HG02763 (cell line): ENCODE measurements at regions not wholly inside any gene's neighbourhood (a gene's known extent, or its start where the extent isn't known, plus 50 kb on each side); places are given as distances from the start of the nearest gene placed in this dataset.

ENCODE experiments used
- ATAC-seq: cut with Tn5 transposase; IDR thresholded peaks from one replicate; pipeline ENCODE4 v1.9.1; 2021; ENCODE audit warnings: mild to moderate bottlenecking, moderate library complexity; ENCODE audit not compliant: unreplicated experiment

GRCh38 chr1:83773059-83773458, 225.9 kb downstream of the TTLL7 start:
- ATAC-seq = no peak

GRCh38 chr1:83770319-83770661, 228.6 kb downstream of the TTLL7 start:
- ATAC-seq = no peak

- no peak for ATAC-seq
Observed at GRCh38 chr1:83769594-83770318, 229.2 kb downstream of the TTLL7 start.

- ATAC-seq = no peak
Observed at GRCh38 chr1:83769072-83769471, 229.9 kb downstream of the TTLL7 start.

GRCh38 chr1:83766241-83766691, 232.7 kb downstream of the TTLL7 start:
- no peak for ATAC-seq

- no peak for ATAC-seq
Observed at GRCh38 chr1:83765125-83765524, 233.8 kb downstream of the TTLL7 start.

- ATAC-seq = no peak
Observed at GRCh38 chr1:83764209-83764608, 234.7 kb downstream of the TTLL7 start.

- ATAC-seq = no peak
Observed at GRCh38 chr1:83763361-83764095, 235.4 kb downstream of the TTLL7 start.

GRCh38 chr1:83762416-83762815, 236.5 kb downstream of the TTLL7 start:
- no peak for ATAC-seq

- ATAC-seq = no peak
Observed at GRCh38 chr1:83762039-83762365, 236.9 kb downstream of the TTLL7 start.

- peak; percentile 99 for ATAC-seq
Observed at GRCh38 chr1:83761167-83762038, 237.5 kb downstream of the TTLL7 start.

GRCh38 chr1:83760226-83761021, 238.5 kb downstream of the TTLL7 start:
- no peak for ATAC-seq

- no peak for ATAC-seq
Observed at GRCh38 chr1:83756984-83757717, 241.8 kb downstream of the TTLL7 start.

GRCh38 chr1:83751602-83752001, 247.3 kb downstream of the TTLL7 start:
- ATAC-seq = no peak

- no peak for ATAC-seq
Observed at GRCh38 chr1:83750201-83750600, 248.7 kb downstream of the TTLL7 start.

GRCh38 chr1:83747853-83748482, 251.0 kb downstream of the TTLL7 start:
- no peak for ATAC-seq

- ATAC-seq = peak; percentile 62
Observed at GRCh38 chr1:83746234-83746633, 252.7 kb downstream of the TTLL7 start.

- no peak for ATAC-seq
Observed at GRCh38 chr1:83742446-83742845, 256.5 kb downstream of the TTLL7 start.

GRCh38 chr1:83741770-83742169, 257.2 kb downstream of the TTLL7 start:
- no peak for ATAC-seq

- no peak for ATAC-seq
Observed at GRCh38 chr1:83741348-83741747, 257.6 kb downstream of the TTLL7 start.
